Mucosa of gallbladder (tissue), 1 donor: ENCODE measurements at regions not wholly inside any gene's neighbourhood (a gene's known extent, or its start where the extent isn't known, plus 50 kb on each side); places are given as distances from the start of the nearest gene placed in this dataset.
"Not testable (repeated sequence)": the region's sequence is repeated elsewhere in the genome, so short reads cannot be mapped to it uniquely, and the experiment has no call there.

Experiments
- DNase-seq: peaks from one replicate; pipeline ENCODE4 v3.0.0-alpha.2; 2020; ENCODE audit warnings: low spot score
- donor health status: DM: no; HTN: no; CAD: no.

- no peak for DNase-seq
Observed at GRCh38 chr6:150456466-150456865, 87.7 kb downstream of the IYD start.

GRCh38 chr6:150456902-150457643 lies 88.3 kb downstream of the IYD start:
- no peak for DNase-seq

- DNase-seq = no peak
Observed at GRCh38 chr6:150458579-150458978, 89.8 kb downstream of the IYD start.

- DNase-seq = no peak
Observed at GRCh38 chr6:150463852-150464251, 95.0 kb downstream of the IYD start.

GRCh38 chr6:150464966-150465365 lies 96.2 kb downstream of the IYD start:
- DNase-seq = no peak

- DNase-seq = no peak
Observed at GRCh38 chr6:150465610-150466009, 96.8 kb downstream of the IYD start.

- DNase-seq = no peak
Observed at GRCh38 chr6:150466196-150466595, 97.4 kb downstream of the IYD start.

- DNase-seq = no peak
Observed at GRCh38 chr6:150470131-150470530, 101.3 kb downstream of the IYD start.

GRCh38 chr6:150470960-150471665 lies 102.3 kb downstream of the IYD start:
- no peak for DNase-seq

- no peak for DNase-seq
Observed at GRCh38 chr6:150478656-150479545, 110.1 kb downstream of the IYD start.

- DNase-seq = no peak
Observed at GRCh38 chr6:150482883-150483409, 114.1 kb downstream of the IYD start.

- no peak for DNase-seq
Observed at GRCh38 chr6:150485161-150485958, 114.3 kb upstream of the PLEKHG1 start.

- DNase-seq = no peak
Observed at GRCh38 chr6:150486048-150486447, 113.6 kb upstream of the PLEKHG1 start.

GRCh38 chr6:150490586-150490985 lies 109.1 kb upstream of the PLEKHG1 start:
- DNase-seq = no peak

GRCh38 chr6:150491131-150491810 lies 108.4 kb upstream of the PLEKHG1 start:
- no peak for DNase-seq

GRCh38 chr6:150491811-150492172 lies 107.9 kb upstream of the PLEKHG1 start:
- DNase-seq = no peak

GRCh38 chr6:150492507-150492906 lies 107.2 kb upstream of the PLEKHG1 start:
- DNase-seq = no peak

GRCh38 chr6:150492941-150493340 lies 106.7 kb upstream of the PLEKHG1 start:
- DNase-seq = no peak

GRCh38 chr6:150493552-150493951 lies 106.1 kb upstream of the PLEKHG1 start:
- not testable (repeated sequence) for DNase-seq

GRCh38 chr6:150494241-150494640 lies 105.4 kb upstream of the PLEKHG1 start:
- DNase-seq = no peak

GRCh38 chr6:150495126-150495525 lies 104.6 kb upstream of the PLEKHG1 start:
- no peak for DNase-seq
